Spleen (tissue), 11 donors: ENCODE measurements at regions not wholly inside any gene's neighbourhood (a gene's known extent, or its start where the extent isn't known, plus 50 kb on each side); places are given as distances from the start of the nearest gene placed in this dataset.

ENCODE experiments used
- DNase-seq: peaks from one replicate; pipeline ENCODE4 v3.0.0-alpha.2; 2020
- H3K27ac ChIP-seq, 8 donors: fragments of 200-600 bp; sonication (generic) in 7 of 8; 1 replicate in 4 of 8; 2 replicates in 4 of 8; pipeline versions ENCODE4 v1.5.0 to v1.8.0; 2016 to 2021; ENCODE audit warnings: inconsistent platforms in 4 of 8, mild to moderate bottlenecking in 4 of 8, moderate library complexity in 1 of 8
- H3K27me3 ChIP-seq, 7 donors: fragments of 200-600 bp; sonication (generic) in 6 of 7; replicated peaks in 1 of 7; 1 replicate in 4 of 7; 2 replicates in 3 of 7; pipeline versions ENCODE4 v1.5.0 to v1.8.0; 2016 to 2021; ENCODE audit warnings: inconsistent platforms in 3 of 7, mild to moderate bottlenecking in 1 of 7
- H3K36me3 ChIP-seq, 6 donors: fragments of 200-600 bp; sonication (generic) in 5 of 6; 1 replicate in 4 of 6; 2 replicates in 2 of 6; pipeline versions ENCODE4 v1.5.0 to v1.8.0; 2016 to 2021; ENCODE audit warnings: inconsistent platforms in 2 of 6
- H3K4me1 ChIP-seq, 6 donors: fragments of 200-600 bp; sonication (generic) in 5 of 6; 1 replicate in 3 of 6; 2 replicates in 3 of 6; pipeline versions ENCODE4 v1.5.0 to v1.8.0; 2016 to 2021; ENCODE audit warnings: inconsistent platforms in 3 of 6
- H3K4me3 ChIP-seq, 8 donors: fragments of 200-600 bp; sonication (generic) in 7 of 8; 1 replicate in 4 of 8; 2 replicates in 4 of 8; pipeline versions ENCODE4 v1.5.0 to v1.8.0; 2016 to 2021; ENCODE audit warnings: inconsistent platforms in 4 of 8, mild to moderate bottlenecking in 4 of 8, moderate library complexity in 2 of 8
- H3K9me3 ChIP-seq, 8 donors: fragments of 200-600 bp; sonication (generic) in 7 of 8; 1 replicate in 4 of 8; 2 replicates in 4 of 8; pipeline versions ENCODE4 v1.5.0 to v1.8.0; 2016 to 2021; ENCODE audit warnings: inconsistent platforms in 4 of 8
- CTCF ChIP-seq, 11 experiments: fragments of 200-600 bp in 7 of 11; fragments of 450-650 bp in 4 of 11; sonication (generic) in 4 of 11; IDR thresholded peaks in 8 of 11; conservative IDR thresholded peaks in 3 of 11; 1 replicate in 7 of 11; 2 replicates in 4 of 11; pipeline versions ENCODE4 v1.4.0 to v1.8.0; 2016 to 2021; ENCODE audit warnings: antibody characterized with exemption in 11 of 11, inconsistent platforms in 4 of 11, mild to moderate bottlenecking in 1 of 11
- POLR2A ChIP-seq, 3 donors: fragments of 450-650 bp; IDR thresholded peaks; one replicate each; pipeline ENCODE4 v1.5.1; 2017; ENCODE audit warnings: antibody characterized with exemption in 3 of 3, mild to moderate bottlenecking in 1 of 3
- POLR2AphosphoS5 ChIP-seq, 3 donors: sonication (generic); formaldehyde crosslinking; IDR thresholded peaks; one replicate each; pipeline ENCODE4 v1.5.1; 2017; ENCODE audit warnings: antibody characterized with exemption in 3 of 3
- WGBS, 5 donors: extraction: QIAGEN DNeasy Blood & Tissue Kit in 3 of 5; methylation state at CpG; one replicate each; pipeline versions ENCODE4 v1.1.5 to v1.1.7; 2013 to 2018; 5-methylcytosine and 5-hydroxymethylcytosine counted together
- intact Hi-C: fragments of 100-400 bp; cut with DNase I; formaldehyde crosslinking; loops from one replicate; pipeline ENCODE4 v1.15.0; 2023; ENCODE audit warnings: low total_unique reads
- microRNA-seq, 3 donors: library from miRNA; unstranded; fragments of <30 nt; microRNA quantifications; one replicate each; pipeline versions ENCODE4 to v1.1.0, GENCODE V29; 2019 to 2020
- small RNA-seq, 4 donors: library from RNA; depleted of rRNA; stranded (forward); fragments of <200 nt; gene quantifications; one replicate each; pipeline ENCODE3, GENCODE V24; 2016
- donor health status: healthy with polysubstance abuse.
- donor health status: DM: no; HTN: no; CAD: no; lungs with moderate emphysema.
- donor health status: DM: no; HTN: no; CAD: no.
- donor health status: Bipolar disorder and iron deficiency.
- donor health status: healthy.
- donor health status: DM: no; HTN: no; CAD: no.
- donor health status: DM: yes; HTN: yes; CAD: no.

DNA sequence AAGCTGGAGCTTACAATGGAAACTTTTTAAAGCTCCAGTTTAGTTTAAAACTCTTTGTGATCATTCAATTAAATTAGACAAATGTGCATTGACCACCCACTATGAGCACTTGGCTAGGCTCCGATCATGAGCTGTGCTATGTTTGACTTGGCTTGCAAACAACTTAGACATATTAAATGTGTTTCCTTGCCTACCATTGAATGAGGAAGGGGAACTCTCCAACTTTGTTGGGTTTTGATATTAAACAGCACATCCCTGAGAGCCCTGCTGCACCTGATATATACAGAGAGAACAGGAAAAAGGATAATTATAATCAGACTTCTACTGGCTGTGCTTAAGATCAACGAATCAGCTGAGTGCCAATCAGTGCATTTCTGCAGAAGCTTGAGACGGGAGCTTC, 71.4 kb upstream of the ADGRL3 start:
- H3K4me3 ChIP-seq: no peak overlapping the region
- no peaks in the 10 kb centered on the region for H3K36me3 ChIP-seq
- WGBS, 5 donors: 53 to 75% (median 67%) methylated on average over 3 of the region's 3 CpGs
- no peak overlapping the region for H3K27ac ChIP-seq
- intact Hi-C loops: no loop called here
- H3K4me1 ChIP-seq: no peaks in the 10 kb centered on the region
- H3K27me3 ChIP-seq: no peaks in the 10 kb centered on the region
- TF ChIP-seq POLR2AphosphoS5 (IDR thresholded peaks at IDR 0.05): no peak
- no peak for TF ChIP-seq CTCF (IDR thresholded peaks at IDR 0.05 in 8 of 11, conservative IDR thresholded peaks at IDR 0.05 in 3 of 11)
- no peak for TF ChIP-seq POLR2A (IDR thresholded peaks at IDR 0.05)
- no peak for DNase-seq
- peaks cover 0 to 23% (median 13%) of the 10 kb centered on the region in 8 donors for H3K9me3 ChIP-seq

- TF ChIP-seq CTCF (IDR thresholded peaks at IDR 0.05 in 8 of 11, conservative IDR thresholded peaks at IDR 0.05 in 3 of 11): no peak
- no peak for TF ChIP-seq POLR2AphosphoS5 (IDR thresholded peaks at IDR 0.05)
- TF ChIP-seq POLR2A (IDR thresholded peaks at IDR 0.05): no peak
- Histone ChIP-seq H3K27ac (no peak overlapping the region), H3K4me3 (no peak overlapping the region), H3K27me3 (no peaks in the 10 kb centered on the region), H3K9me3 (peaks cover 0 to 19% (median 6%) of the 10 kb centered on the region in 8 donors), H3K36me3 (no peaks in the 10 kb centered on the region), H3K4me1 (no peaks in the 10 kb centered on the region)
- no peak for DNase-seq
- intact Hi-C loops: no loop called here
- 82 to 93% (median 86%) methylated on average over 5 of the region's 5 CpGs for whole genome bisulfite sequencing, 5 donors
These were observed 70.2 kb upstream of the ADGRL3 start for GRCh38 chr4:61129971-61130370.

GRCh38 chr4:61143461-61143860, 56.7 kb upstream of the ADGRL3 start:
- intact Hi-C loops: no loop called here
- Histone ChIP-seq H3K9me3 (no peaks in the 10 kb centered on the region), H3K36me3 (no peaks in the 10 kb centered on the region), H3K27me3 (no peaks in the 10 kb centered on the region), H3K27ac (no peak overlapping the region), H3K4me1 (no peaks in the 10 kb centered on the region), H3K4me3 (no peak overlapping the region)
- no peak for DNase-seq
- 31 to 55% (median 43%) methylated on average over 1 of the region's 1 CpG for WGBS, 5 donors
- TF ChIP-seq POLR2AphosphoS5 (IDR thresholded peaks at IDR 0.05): no peak
- TF ChIP-seq CTCF (IDR thresholded peaks at IDR 0.05 in 8 of 11, conservative IDR thresholded peaks at IDR 0.05 in 3 of 11): no peak
- no peak for TF ChIP-seq POLR2A (IDR thresholded peaks at IDR 0.05)

DNA sequence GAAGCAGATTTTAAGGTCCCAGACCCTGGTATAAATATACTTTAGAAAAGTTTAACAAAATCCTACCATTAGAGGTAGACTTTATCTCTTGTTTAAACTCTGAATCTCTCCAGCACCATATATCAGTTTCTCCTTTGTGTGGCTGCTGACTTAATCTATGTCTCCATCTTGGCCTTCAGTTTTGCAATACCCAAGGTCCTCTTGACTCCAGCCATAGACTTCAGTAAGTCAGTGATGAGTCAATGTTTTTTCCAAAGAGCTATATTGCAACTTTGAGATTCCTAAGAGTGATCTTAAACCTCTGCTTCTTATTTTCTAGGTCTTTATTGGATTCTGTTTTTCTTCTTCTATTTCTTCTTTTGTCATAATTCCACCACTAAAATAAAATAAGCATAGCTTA, 50.8 kb upstream of the ADGRL3 start:
- TF ChIP-seq CTCF (IDR thresholded peaks at IDR 0.05 in 8 of 11, conservative IDR thresholded peaks at IDR 0.05 in 3 of 11) (no peak), POLR2AphosphoS5 (IDR thresholded peaks at IDR 0.05) (no peak), POLR2A (IDR thresholded peaks at IDR 0.05) (no peak)
- H3K27me3 ChIP-seq: no peaks in the 10 kb centered on the region
- intact Hi-C loops: no loop called here

More for the DNA sequence above, 50.8 kb upstream of the ADGRL3 start:
- Histone ChIP-seq H3K4me1 (no peaks in the 10 kb centered on the region), H3K4me3 (no peak overlapping the region), H3K9me3 (peaks cover 0 to 4% (median 0%) of the 10 kb centered on the region in 8 donors), H3K36me3 (no peaks in the 10 kb centered on the region), H3K27ac (no peak overlapping the region)
- no peak for DNase-seq

Small RNA genes in the stretch of these regions (microRNA-seq; reads per million reads assigned to microRNA genes)
- 0 reads per million in 3 donors for gene MIR548AG1

Small RNA genes in the stretch of these regions (small RNA-seq; reads per million reads assigned to genes)
- gene MIR548AG1 (0 reads per million in 4 donors), gene RF00019 (0 reads per million in 4 donors), gene RNU6-1325P (0 reads per million in 4 donors)
